ENCODE measurements at regions not wholly inside any gene's neighbourhood (a gene's known extent, or its start where the extent isn't known, plus 50 kb on each side); places are given as distances from the start of the nearest gene placed in this dataset.
"Not testable (repeated sequence)": the region's sequence is repeated elsewhere in the genome, so short reads cannot be mapped to it uniquely, and the experiment has no call there.

GRCh38 chr4:123651536-123652180 lies 255.1 kb downstream of the SPRY1 start:
- POLR2A ChIA-PET, result no interaction called here
- CTCF ChIA-PET, result no interaction called here
- TF ChIP-seq, protein P1, sequence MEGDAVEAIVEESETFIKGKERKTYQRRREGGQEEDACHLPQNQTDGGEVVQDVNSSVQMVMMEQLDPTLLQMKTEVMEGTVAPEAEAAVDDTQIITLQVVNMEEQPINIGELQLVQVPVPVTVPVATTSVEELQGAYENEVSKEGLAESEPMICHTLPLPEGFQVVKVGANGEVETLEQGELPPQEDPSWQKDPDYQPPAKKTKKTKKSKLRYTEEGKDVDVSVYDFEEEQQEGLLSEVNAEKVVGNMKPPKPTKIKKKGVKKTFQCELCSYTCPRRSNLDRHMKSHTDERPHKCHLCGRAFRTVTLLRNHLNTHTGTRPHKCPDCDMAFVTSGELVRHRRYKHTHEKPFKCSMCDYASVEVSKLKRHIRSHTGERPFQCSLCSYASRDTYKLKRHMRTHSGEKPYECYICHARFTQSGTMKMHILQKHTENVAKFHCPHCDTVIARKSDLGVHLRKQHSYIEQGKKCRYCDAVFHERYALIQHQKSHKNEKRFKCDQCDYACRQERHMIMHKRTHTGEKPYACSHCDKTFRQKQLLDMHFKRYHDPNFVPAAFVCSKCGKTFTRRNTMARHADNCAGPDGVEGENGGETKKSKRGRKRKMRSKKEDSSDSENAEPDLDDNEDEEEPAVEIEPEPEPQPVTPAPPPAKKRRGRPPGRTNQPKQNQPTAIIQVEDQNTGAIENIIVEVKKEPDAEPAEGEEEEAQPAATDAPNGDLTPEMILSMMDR (IDR thresholded peaks at IDR 0.05; ENCODE audit: control extremely low read depth, extremely low read depth, low read depth, missing control alignments), result no peak
- no peak for DNase-seq (ENCODE audit: extremely low spot score)

GRCh38 chr4:123652476-123652875 lies 255.9 kb downstream of the SPRY1 start:
- ChIA-PET CTCF (no interaction called here), POLR2A (no interaction called here)
- DNase-seq (ENCODE audit: extremely low spot score), result no peak
- TF ChIP-seq, protein P1 (IDR thresholded peaks at IDR 0.05; ENCODE audit: control extremely low read depth, extremely low read depth, low read depth, missing control alignments), result no peak

- POLR2A ChIA-PET, result no interaction called here
- DNase-seq (ENCODE audit: extremely low spot score), result no peak
- TF ChIP-seq, protein P1 (IDR thresholded peaks at IDR 0.05; ENCODE audit: control extremely low read depth, extremely low read depth, low read depth, missing control alignments), result no peak
- CTCF ChIA-PET, result interaction anchor here (0.7 kb wide), 1 partner anchor 10 kb away, joined by 3 read pairs; no protein-coding TSS in a partner anchor
Observed at GRCh38 chr4:123653236-123653635, 256.6 kb downstream of the SPRY1 start.

GRCh38 chr4:123656746-123657294 lies 260.2 kb downstream of the SPRY1 start:
- CTCF ChIA-PET, result interaction anchor here (0.9 to 1.7 kb wide), 3 partner anchors 9 to 93 kb away, joined by 3 read pairs; no protein-coding TSS in a partner anchor
- POLR2A ChIA-PET; DNase-seq (ENCODE audit: extremely low spot score): not testable (repeated sequence)

DNA sequence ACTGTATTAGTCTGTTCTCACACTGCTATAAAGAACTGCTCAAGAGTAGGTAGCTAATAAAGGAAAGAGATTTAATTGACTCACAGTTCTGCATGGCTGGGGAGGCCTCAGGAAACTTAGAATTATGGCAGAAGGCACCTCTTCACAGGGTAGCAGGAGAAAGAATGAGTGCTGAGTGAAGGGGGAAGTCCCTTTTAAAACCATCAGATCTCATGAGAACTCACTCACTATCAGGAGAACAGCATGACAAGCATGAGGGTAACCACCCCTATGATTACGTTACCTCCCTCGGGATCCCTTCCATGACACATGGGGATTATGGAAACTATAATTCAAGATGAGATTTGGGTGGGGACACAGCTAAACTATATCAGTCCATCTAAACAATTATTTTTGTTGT lies 261.0 kb downstream of the SPRY1 start:
- POLR2A ChIA-PET; DNase-seq (ENCODE audit: extremely low spot score): not testable (repeated sequence)
- CTCF ChIA-PET, result interaction anchor here (0.9 to 1.7 kb wide), 3 partner anchors 10 to 94 kb away, joined by 3 read pairs; no protein-coding TSS in a partner anchor

DNA sequence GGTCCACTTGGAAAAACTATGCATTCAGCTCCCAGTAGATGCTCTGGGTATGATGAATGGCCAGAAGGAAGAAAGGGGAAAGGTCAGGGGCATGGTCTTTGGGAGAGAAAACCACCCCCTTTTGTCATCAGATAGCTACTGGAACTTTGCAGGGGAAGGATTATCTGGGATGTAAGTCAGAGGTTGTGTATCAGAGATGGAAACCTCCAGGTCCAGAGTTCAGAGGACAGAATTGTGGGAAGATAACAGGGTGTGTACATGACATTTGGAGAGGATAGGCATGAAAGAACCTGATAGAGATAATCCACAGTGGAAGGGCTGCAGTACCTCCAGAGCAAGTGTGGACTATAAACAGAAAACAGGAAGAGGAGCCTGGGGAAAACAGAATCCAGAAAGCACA lies 262.7 kb downstream of the SPRY1 start:
- CTCF ChIA-PET, result interaction anchor here (0.8 to 3.8 kb wide), 3 partner anchors 13 to 557 kb away, joined by 4 to 23 read pairs (median 5); no protein-coding TSS in a partner anchor
- no peak for DNase-seq (ENCODE audit: extremely low spot score)
- POLR2A ChIA-PET, result no interaction called here
- TF ChIP-seq, protein P1 (IDR thresholded peaks at IDR 0.05; ENCODE audit: control extremely low read depth, extremely low read depth, low read depth, missing control alignments), result no peak

DNA sequence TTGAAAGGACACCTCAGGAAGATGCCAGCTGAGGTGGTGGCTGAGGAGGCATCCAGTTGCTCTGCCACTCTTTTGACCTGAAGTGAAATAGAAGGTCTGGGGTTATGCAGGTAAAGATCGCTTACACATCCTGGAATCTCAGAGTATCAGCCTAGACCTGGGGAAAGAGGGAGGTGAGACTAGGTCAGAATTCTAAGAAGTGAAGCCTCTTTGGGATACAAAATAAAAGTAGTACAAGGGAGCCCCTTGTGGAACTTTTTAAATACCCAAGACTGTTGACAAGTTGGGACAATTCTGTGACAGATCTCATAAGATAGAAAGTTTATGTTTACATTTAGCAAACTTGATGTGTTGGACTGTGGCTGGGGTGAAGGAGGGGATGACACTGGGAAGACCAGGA lies 263.1 kb downstream of the SPRY1 start:
- ChIA-PET POLR2A (no interaction called here), CTCF (interaction anchor here (1.7 to 3.8 kb wide), 3 partner anchors 10 to 558 kb away, joined by 8 to 23 read pairs (median 16); no protein-coding TSS in a partner anchor)
- DNase-seq (ENCODE audit: extremely low spot score), result no peak
- TF ChIP-seq, protein P1 (IDR thresholded peaks at IDR 0.05; ENCODE audit: control extremely low read depth, extremely low read depth, low read depth, missing control alignments), result peak; percentile 22
